HG03095 (cell line): ENCODE measurements at regions not wholly inside any gene's neighbourhood (a gene's known extent, or its start where the extent isn't known, plus 50 kb on each side); places are given as distances from the start of the nearest gene placed in this dataset.

Experiments
- ATAC-seq: cut with Tn5 transposase; IDR thresholded peaks from one replicate; pipeline ENCODE4 v1.9.1; 2021; ENCODE audit warnings: moderate library complexity; ENCODE audit not compliant: unreplicated experiment

- no peak for ATAC-seq
These were observed 433.0 kb downstream of the ZEB2 start for GRCh38 chr2:144086965-144087364.

- ATAC-seq: no peak
These were observed 434.9 kb downstream of the ZEB2 start for GRCh38 chr2:144085016-144085415.

DNA sequence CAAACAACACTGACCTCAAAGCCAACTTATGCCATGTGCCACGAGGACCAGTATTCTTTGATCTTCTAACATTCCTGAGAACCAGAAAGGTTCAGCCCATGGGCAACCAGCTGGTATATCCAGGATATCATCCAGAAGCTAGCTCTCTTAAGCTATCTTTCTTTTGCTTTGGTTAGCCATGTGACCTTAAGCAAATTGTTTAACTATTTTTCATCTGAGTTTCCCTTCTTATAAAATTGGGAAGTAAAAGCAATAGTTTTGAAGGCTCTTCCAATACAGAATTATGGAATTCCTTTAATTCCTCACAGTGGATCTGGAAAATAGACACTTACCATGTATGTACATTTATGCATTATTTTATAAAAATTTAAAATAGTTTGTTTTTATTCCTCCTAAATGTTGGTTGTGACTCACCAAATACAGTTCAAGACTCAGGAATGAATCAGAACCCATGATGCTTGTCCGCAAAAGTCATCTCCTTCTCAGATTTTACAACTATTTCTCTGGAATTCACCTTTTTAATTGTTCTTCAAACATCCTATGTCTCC, 435.7 kb downstream of the ZEB2 start:
- ATAC-seq: no peak

- no peak for ATAC-seq
These were observed 436.7 kb downstream of the ZEB2 start for GRCh38 chr2:144083211-144083610.

DNA sequence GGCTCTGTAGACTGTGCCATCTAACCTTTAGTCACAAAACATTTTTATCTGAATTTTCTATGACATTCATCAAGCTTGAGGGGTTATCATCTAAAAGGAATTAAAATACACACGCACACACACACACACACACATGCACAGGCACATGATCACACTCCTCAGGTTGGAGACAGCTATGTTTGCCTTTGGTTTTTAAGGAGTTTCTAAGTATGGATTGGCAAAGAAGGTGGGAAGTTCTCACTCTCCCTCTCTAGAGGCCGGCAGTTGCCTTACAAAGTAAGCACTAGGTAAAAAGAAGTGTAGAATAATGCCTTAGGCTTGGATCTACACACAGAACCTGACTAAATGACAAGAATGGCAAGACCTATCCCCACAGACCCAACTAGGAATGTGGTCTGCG, 437.1 kb downstream of the ZEB2 start:
- ATAC-seq: no peak

GRCh38 chr2:144082327-144082726, 437.6 kb downstream of the ZEB2 start:
- no peak for ATAC-seq

GRCh38 chr2:144081272-144081671, 438.6 kb downstream of the ZEB2 start:
- no peak for ATAC-seq

DNA sequence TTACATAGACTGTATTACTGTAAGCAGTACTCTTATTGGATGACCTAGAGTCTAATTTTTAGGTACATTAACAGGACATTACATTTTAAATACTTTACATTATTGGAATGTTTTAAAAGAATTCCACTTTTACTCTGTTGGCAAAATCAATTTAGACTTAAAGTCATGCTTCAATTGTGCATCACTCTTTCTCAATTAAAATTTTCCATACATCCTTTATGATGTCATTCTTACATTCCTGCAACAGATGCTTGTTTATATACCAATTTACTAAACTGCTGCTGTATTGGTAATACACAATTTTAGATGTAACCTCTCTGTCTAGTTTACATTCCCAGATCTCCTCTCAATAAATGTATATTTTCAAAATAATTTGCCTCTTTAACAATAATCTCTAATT, 440.1 kb downstream of the ZEB2 start:
- ATAC-seq: no peak

- no peak for ATAC-seq
These were observed 440.9 kb downstream of the ZEB2 start for GRCh38 chr2:144078802-144079724.

GRCh38 chr2:144078106-144078505, 441.8 kb downstream of the ZEB2 start:
- ATAC-seq: no peak

DNA sequence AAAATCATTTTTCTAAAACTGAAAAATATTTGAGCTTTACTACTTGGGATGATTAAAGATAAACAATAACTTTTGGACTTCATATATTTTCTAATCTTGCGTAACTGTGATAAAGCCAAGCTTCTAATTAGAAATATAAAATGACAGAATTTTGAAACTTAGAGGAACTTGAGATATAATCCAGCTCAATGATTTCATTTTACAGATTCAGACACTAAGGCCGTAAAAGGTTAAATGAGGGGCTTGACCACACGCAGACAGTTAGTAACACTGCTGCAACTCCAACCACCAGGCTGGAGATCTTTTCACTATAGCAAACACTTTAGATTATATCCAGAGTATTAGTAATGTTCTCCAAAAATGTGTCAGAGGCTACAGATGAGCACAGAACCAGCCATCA, 445.5 kb downstream of the ZEB2 start:
- no peak for ATAC-seq

DNA sequence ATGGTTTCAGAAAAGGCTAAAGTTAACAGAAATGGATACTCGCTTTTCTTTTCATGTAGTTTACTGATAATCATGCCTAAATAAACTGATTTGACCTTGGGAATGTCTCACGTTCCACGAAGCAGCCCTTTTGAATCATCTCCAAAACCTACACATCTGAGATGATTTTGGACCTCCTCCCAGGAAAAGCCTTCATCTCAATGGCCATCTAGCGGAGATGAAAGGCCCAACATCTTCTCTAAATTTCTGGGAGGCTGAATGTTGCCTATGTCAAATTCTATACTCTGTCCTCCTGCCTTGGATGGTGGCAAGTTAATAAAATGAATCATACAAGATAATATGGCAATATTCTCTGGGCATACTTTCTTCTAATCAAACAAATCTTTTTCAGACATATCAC, 448.5 kb downstream of the ZEB2 start:
- no peak for ATAC-seq

DNA sequence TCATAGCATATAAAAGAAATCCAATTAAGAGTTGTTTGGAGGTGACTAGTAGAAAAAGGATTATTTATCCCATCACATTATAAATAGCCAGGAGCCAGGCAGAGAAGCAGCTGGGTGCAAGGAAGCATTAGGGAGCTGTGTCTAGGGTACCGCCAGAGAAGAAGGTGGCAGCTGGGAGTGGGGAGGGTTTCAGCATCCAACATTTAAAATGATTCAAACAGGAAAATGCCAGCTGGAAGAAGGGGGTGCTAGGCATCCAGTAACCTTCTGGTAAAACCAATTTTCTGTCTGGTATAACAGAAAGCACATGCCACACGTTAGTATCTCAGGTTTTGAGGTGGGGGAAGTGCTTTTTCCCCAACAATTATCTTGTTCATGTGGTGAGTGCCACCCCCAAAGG, 452.4 kb downstream of the ZEB2 start:
- ATAC-seq: no peak

GRCh38 chr2:144063602-144064001, 456.3 kb downstream of the ZEB2 start:
- ATAC-seq: no peak

DNA sequence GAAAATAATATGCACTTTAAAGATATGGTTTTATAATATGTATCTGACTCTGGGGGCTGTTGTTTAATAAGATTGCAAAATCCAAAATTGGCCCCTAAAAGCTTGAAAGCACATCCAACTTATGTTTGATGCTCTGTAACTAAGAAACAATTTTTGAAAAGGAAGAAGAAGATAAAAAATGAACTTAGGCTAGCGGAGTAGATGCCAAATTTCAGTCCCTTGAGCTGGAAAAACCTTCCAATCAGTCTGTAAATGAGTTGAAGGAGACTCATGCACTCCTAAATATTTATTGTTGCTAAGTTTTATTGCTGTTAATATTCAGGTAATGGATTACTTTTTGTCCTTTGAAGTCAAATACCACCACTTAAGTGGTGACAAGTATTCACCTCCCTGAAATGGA, 465.0 kb downstream of the ZEB2 start:
- no peak for ATAC-seq

DNA sequence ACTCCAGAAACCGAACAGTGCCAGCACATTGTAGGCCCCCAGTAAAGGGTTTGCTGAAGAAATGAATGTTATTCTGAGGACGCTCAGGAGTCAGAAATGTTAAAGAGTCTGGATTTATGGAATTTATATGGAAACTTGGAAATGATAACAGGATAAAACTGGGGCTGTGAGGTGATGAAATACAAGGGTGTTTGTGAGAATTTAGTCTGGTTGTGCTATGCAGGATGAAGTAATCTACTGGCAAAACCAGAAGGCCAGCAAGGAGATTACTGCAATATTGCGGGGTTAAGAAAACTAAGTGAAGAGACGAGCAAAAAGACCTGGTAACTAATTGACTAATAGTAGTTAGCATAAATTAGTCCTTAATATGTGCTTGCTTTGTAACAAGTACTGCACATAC, 467.8 kb downstream of the ZEB2 start:
- no peak for ATAC-seq

DNA sequence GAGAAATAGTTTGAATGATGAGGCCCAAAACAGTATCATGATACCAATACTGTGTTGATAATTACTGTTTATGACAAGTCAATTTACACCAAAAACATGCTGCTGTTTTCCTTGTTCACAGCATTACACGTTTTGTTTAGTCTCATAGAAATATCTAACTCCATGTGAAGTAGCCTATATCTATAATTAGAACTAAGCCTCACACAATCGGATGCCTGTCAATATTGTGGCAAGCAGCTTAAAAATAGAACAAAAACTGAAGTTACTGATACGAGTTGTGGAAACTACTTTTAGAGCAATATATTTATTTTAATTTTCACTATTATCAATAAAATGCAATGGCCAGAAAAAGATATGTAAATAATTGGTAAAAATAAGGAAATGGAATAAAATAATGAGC, 470.8 kb downstream of the ZEB2 start:
- ATAC-seq: no peak

GRCh38 chr2:144048631-144049060, 471.3 kb downstream of the ZEB2 start:
- ATAC-seq: no peak

DNA sequence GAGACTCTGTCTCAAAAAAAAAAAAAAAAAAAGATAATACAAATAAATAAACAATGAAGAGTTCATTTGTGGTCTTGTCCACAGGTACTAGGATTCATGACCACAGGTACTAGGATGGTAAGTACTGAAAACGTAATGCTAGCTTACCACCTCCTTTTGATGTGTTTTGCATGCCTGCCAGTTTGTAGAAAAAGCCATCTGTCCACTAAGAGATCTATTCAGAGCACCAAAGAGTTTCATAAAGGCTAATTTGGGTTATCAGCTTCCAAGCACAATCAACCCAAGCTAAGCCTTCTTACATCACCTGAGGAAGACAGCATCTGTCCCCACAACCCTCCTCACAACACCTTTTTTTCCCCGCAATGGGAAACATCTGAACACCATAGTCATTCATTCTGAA, 477.2 kb downstream of the ZEB2 start:
- ATAC-seq: no peak

GRCh38 chr2:144041612-144042011, 478.3 kb downstream of the ZEB2 start:
- no peak for ATAC-seq

GRCh38 chr2:144040834-144041233, 479.1 kb downstream of the ZEB2 start:
- ATAC-seq: no peak

GRCh38 chr2:144032566-144032965, 487.4 kb downstream of the ZEB2 start:
- no peak for ATAC-seq

DNA sequence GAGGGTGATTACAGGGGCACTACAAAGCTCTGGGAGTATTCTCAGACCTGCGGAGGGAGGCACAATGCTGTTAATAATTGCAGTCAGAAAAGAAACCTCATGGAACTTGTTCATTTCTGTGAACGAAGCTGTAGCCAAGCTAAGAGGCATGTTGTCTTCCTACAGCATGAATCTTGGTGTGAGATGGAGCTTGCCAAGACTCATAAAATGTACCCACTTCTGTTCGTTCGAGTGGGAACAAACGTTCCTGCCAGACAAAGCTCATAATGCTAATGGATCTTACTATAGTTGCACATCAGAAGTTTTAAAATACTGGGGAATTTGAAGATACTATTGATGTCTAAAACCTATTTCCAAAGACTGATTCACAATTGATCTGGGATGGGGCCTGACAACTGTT, 489.1 kb downstream of the ZEB2 start:
- no peak for ATAC-seq
